ENCODE measurements at regions not wholly inside any gene's neighbourhood (a gene's known extent, or its start where the extent isn't known, plus 50 kb on each side); places are given as distances from the start of the nearest gene placed in this dataset.

DNA sequence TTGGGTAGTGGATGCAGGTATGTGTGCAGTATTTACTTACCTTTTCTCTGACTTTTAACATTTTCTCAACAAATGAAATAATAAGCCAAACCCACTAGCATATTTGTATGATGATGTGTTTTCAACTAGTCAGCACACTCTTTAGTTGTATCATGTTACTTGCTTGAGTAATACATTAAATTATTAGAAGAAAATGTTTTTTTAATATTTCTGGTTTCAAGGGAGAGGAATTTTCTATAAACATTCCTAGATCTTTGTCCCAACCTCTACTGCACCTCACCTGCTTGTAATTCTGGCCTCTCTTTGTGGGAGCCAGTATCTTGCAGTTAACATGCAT lies 161.8 kb upstream of the CBLB start:
- TF ChIP-seq, protein P1, sequence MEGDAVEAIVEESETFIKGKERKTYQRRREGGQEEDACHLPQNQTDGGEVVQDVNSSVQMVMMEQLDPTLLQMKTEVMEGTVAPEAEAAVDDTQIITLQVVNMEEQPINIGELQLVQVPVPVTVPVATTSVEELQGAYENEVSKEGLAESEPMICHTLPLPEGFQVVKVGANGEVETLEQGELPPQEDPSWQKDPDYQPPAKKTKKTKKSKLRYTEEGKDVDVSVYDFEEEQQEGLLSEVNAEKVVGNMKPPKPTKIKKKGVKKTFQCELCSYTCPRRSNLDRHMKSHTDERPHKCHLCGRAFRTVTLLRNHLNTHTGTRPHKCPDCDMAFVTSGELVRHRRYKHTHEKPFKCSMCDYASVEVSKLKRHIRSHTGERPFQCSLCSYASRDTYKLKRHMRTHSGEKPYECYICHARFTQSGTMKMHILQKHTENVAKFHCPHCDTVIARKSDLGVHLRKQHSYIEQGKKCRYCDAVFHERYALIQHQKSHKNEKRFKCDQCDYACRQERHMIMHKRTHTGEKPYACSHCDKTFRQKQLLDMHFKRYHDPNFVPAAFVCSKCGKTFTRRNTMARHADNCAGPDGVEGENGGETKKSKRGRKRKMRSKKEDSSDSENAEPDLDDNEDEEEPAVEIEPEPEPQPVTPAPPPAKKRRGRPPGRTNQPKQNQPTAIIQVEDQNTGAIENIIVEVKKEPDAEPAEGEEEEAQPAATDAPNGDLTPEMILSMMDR (IDR thresholded peaks at IDR 0.05; ENCODE audit: extremely low read depth, missing control alignments): no peak
- DNase-seq (ENCODE audit: low spot score): no peak

GRCh38 chr3:106032479-106032878 lies 163.7 kb upstream of the CBLB start:
- TF ChIP-seq, protein P1 (IDR thresholded peaks at IDR 0.05; ENCODE audit: extremely low read depth, missing control alignments): no peak
- no peak for DNase-seq (ENCODE audit: low spot score)

DNA sequence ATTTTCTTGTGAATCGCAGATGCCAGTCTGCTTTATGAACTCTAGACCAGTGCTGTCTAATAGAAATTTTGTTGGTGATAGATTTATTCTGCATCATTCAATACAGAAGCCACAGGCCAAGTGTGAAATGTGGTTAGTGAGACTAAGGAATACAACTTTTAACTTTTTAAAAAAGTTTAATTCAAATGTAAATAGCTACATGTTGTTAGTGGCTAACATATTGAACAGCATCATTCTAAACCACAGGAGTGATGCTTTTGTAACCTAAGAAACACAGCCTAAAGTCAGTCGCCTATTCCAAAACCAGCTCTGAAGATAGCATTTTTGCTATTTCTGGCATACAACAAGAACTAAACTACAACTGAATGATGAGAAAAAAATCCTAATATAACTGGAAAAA lies 164.8 kb upstream of the CBLB start:
- TF ChIP-seq, protein P1 (IDR thresholded peaks at IDR 0.05; ENCODE audit: extremely low read depth, missing control alignments): no peak
- no peak for DNase-seq (ENCODE audit: low spot score)

GRCh38 chr3:106034313-106034712 lies 165.5 kb upstream of the CBLB start:
- no peak for DNase-seq (ENCODE audit: low spot score)

GRCh38 chr3:106035619-106036018 lies 166.8 kb upstream of the CBLB start:
- no peak for DNase-seq (ENCODE audit: low spot score)
- TF ChIP-seq, protein P1 (IDR thresholded peaks at IDR 0.05; ENCODE audit: extremely low read depth, missing control alignments): no peak

More at GRCh38 chr3:106034313-106034712, 165.5 kb upstream of the CBLB start:
- TF ChIP-seq, protein P1 (IDR thresholded peaks at IDR 0.05; ENCODE audit: extremely low read depth, missing control alignments): no peak

- no peak for DNase-seq (ENCODE audit: low spot score)
- TF ChIP-seq, protein P1 (IDR thresholded peaks at IDR 0.05; ENCODE audit: extremely low read depth, missing control alignments): no peak
These were observed 167.9 kb upstream of the CBLB start for GRCh38 chr3:106036696-106037095.

DNA sequence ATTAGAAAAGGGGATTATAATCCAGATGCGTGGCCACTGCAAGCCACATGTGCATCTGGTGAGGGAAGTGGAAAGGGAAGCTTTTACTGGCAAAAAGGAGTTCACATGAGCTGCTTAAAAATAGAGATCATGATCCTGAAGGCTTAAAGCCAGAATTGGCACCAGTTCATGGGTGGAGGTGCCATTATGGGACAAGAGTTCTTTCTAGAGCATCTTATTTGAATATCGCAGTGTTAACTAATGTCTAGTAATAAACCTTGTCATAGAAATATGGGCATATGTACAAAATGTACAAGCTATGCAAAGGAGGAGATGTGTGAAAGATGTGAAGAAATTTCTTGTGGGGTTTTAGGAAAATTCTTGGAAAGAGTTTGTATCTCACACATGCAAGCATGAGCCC lies 178.4 kb upstream of the CBLB start:
- TF ChIP-seq, protein P1 (IDR thresholded peaks at IDR 0.05; ENCODE audit: extremely low read depth, missing control alignments): no peak
- DNase-seq (ENCODE audit: low spot score): no peak

All from GM20000 (cell line).